HG02588 (cell line): ENCODE measurements at regions not wholly inside any gene's neighbourhood (a gene's known extent, or its start where the extent isn't known, plus 50 kb on each side); places are given as distances from the start of the nearest gene placed in this dataset.

Experiments used
- ATAC-seq: cut with Tn5 transposase; IDR thresholded peaks from one replicate; pipeline ENCODE4 v1.9.1; 2021; ENCODE audit warnings: mild to moderate bottlenecking, moderate library complexity; ENCODE audit not compliant: unreplicated experiment

- no peak for ATAC-seq
Observed at GRCh38 chr12:89947437-89948270, 239.0 kb upstream of the ATP2B1 start.

GRCh38 chr12:89946518-89947135, 238.0 kb upstream of the ATP2B1 start:
- ATAC-seq, result no peak

GRCh38 chr12:89945123-89945522, 236.5 kb upstream of the ATP2B1 start:
- ATAC-seq, result no peak

DNA sequence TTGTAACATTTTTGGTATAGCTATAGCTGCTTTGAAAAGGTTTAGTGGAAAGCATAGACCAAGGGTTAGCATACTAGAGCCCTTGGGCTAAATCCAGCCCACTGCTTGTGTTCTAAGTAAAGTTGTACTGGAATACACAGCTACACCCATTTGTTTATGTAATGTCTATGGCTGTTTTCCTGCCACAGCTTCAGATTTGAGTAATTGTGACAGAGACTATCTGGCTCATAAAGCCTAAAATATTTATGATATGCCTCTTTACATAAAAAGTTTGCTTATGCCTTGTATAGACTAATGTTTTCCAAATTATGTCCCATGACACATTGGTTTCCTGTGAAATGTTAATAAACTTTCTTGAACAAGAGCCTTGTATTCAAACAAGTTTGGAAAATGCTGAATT, 234.8 kb upstream of the ATP2B1 start:
- no peak for ATAC-seq

- ATAC-seq, result no peak
Observed at GRCh38 chr12:89941436-89941835, 232.8 kb upstream of the ATP2B1 start.

DNA sequence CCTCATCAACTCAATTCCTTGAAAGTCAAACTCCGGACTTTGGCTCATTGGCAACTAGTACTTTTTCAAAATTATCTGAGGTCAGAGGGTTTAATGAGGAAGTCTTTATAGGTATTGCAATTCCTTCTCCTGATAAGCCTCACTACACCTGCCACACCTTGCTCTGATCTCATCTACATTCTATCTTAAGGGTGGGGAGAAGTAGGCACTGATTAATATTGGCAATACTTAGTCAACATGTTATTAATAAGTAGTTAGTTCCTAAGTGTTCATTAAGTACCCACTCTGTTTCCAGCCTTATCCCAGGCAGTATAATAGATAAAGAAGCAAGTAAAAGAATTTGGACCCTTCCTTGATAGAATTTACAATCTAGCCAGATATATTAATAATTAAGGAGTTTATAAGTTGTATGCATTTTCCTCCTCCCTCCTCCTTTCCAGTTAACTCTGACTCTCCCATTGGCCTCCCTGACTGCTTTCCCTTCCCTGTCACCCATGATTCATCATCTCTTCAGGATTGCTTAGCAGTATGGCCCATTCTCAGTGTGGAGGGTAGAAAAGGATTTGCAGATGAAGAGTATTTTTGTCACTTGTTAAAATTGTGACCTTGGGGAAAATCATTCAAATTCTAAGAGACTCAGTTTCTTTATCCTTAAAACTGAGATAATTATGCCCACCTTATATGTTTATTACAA, 231.0 kb upstream of the ATP2B1 start:
- no peak for ATAC-seq

DNA sequence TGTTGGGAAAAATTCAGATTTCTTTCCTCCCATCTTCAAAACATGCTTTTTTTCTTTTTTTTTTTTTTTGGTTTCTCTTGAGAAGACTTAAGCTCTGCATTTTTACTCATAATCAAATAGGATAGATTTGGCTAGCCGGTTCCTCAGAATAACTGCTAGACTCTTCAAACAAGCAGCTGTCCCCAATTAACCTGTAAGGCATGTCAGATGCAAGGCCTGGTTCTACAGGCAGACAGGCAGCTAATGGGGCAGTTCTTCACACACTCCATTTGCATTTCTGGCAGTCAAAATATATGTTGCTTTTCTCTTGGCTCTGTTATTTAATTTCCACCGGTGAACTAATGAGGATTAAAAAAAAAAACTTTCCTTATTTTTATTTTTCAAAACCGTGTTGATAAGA, 228.0 kb upstream of the ATP2B1 start:
- no peak for ATAC-seq

GRCh38 chr12:89935850-89936249, 227.2 kb upstream of the ATP2B1 start:
- ATAC-seq, result peak; percentile 88

- no peak for ATAC-seq
Observed at GRCh38 chr12:89933911-89934310, 225.3 kb upstream of the ATP2B1 start.

GRCh38 chr12:89932954-89933353, 224.3 kb upstream of the ATP2B1 start:
- ATAC-seq, result no peak

GRCh38 chr12:89928467-89928866, 219.8 kb upstream of the ATP2B1 start:
- ATAC-seq, result peak; percentile 36

GRCh38 chr12:89927226-89927698, 218.6 kb upstream of the ATP2B1 start:
- peak; percentile 97 for ATAC-seq

DNA sequence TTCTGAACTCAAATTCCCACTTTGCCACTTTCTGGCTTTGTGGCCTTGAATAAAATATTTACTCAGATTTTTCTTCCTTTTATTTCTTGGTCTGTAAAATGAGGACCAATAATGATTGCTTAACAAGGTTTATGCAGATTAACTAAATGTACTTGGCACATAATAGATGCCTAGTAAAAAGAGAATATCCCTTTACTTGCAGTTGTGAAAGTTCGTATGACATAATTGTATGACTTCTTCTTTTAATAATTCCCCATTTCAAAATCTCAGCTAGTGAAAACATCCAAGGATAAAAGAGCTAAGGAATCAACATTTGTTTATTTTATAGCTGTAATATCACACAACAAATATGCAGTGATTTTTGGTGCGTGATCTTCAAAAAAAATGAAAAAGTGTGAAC, 215.6 kb upstream of the ATP2B1 start:
- no peak for ATAC-seq

DNA sequence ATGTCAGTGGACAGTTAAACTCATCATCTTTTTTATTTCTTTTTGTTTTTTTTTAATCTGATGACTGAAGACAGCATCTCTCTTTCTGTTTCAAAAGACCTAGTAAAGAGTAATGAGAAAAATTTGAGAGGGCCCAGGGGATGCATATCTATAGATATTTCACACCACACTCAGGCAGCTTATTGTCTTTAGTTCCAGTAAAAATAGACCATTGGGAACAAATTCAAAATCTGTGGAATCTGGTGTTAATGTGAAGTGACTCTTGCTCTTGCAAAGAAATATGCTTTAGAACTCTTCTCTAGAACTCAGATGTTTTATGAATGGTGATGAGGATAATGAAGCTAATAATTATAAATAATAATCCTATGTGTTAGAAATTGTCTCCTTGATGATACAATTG, 214.5 kb upstream of the ATP2B1 start:
- ATAC-seq, result no peak

DNA sequence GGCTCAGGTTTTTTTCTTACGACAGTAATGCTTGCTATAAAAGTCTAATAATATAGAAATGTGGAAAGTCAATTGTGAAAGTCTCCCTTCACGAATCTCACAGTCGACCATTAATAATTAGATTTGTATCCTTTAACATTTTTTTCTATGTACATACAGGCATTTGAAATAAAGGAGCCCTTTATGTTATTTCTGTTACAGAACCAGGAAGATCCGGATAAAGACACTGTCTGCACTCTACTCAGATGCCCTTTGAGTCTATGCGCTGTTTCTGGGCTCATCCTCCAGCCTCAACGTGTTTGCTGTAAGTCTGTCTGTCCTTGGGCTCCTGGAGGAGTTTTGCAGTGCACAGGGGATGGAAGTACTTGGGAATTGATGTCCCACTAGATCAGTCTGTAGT, 212.2 kb upstream of the ATP2B1 start:
- ATAC-seq, result no peak

DNA sequence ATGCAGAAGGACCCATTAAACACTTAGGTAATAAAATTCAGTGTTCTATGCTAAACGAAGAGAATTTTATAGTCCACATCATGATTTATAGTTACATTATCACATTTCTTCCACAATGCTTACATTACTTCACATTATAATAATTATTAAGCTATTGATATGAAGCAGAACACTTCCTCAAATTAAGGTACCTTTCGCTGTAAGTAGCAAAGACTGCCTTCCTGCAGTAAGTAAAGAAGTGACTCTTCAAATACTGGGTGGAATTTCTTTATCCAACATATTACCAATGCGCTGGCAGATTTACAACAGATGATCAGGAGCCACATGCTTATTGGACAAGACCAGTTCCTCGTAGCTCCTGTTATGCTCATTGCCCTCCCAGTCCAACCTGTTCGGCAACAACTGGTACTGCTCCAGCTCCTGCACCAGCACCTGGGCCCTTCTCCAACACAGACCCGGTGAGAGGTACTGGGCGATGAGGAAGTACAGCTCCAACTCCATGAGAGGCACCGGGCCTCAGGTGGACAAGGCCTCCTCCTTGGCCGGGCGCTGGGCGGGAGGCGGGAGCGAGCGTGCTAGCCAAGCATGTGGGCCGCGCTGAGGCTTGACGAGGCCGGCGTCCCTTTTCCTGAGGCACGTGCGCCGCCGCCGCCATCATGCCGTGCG, 210.7 kb upstream of the ATP2B1 start:
- no peak for ATAC-seq

GRCh38 chr12:89918172-89918846, 209.7 kb upstream of the ATP2B1 start:
- ATAC-seq, result no peak

DNA sequence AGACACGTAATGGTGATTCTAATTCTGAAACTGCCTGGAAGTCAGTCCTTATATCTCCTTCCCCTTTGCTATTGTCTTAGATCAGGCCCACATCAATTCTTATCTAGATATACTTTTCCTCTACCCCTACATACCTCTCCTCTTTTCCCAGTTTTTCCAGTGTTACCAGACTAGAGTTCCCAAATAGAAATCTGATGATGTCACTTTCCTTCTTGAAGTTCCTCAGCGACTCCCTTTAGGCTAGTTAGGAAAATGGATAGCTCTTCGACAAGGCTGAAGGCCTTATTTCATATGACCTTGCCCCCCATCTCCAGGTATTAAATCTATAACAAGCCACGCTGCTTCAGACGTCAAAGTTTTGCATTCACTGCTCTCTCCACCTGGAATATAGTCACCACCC, 201.1 kb upstream of the ATP2B1 start:
- ATAC-seq, result no peak

- ATAC-seq, result no peak
Observed at GRCh38 chr12:89907659-89908058, 199.0 kb upstream of the ATP2B1 start.

GRCh38 chr12:89906824-89907223, 198.2 kb upstream of the ATP2B1 start:
- ATAC-seq, result no peak

DNA sequence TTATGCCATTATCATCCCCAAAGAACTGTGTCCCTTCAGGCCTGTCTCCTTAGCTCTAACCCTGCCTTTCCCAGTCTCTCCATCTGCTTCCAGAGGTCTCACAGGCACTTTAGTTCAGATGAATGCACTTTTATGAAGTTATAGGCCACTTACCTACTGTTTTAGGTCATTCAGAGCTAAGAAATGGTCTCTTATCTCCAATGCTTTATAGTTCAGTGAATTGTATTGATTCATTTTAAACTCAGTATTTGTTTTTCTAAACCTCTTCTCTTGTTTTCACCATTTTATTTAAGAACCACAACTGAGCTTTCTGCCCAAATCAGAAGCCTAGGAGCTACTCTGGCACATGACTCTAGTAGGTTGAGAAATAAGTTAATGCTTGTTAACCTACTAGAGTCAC, 197.5 kb upstream of the ATP2B1 start:
- ATAC-seq, result no peak
